SIG-M5 (cell line): ENCODE measurements at regions not wholly inside any gene's neighbourhood (a gene's known extent, or its start where the extent isn't known, plus 50 kb on each side); places are given as distances from the start of the nearest gene placed in this dataset.
"Not testable (repeated sequence)": the region's sequence is repeated elsewhere in the genome, so short reads cannot be mapped to it uniquely, and the experiment has no call there.

Source experiments
- DNase-seq: peaks from one replicate; lab custom pipeline; 2025; lab: John Stamatoyannopoulos, UW

GRCh38 chr6:121548131-121548530, 112.7 kb downstream of the GJA1 start:
- DNase-seq = no peak

GRCh38 chr6:121549736-121550135, 114.3 kb downstream of the GJA1 start:
- no peak for DNase-seq

DNA sequence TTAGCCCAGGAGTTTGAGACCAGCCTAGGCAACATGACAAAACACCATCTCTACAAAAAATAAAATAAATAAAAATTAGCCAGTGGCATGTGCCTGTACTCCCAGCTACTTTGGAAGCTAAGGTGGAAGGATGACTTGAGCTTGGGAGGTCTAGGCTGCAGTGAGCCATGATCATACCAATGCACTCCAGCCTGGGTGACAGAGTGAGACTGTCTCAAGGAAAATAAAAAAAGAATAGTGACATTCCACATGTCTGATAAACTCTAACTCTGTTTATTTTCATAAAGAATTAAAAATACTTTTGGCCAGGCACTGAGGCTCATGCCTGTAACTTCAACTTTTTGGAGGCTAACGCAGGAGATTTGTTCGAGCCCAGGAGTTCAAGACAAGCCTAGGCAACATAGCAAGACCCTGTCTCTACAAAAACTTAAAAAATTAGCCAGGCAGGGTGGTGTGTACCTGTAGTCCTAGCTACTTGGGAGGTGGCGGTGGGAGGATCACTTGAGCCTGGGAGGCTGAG, 115.1 kb downstream of the GJA1 start:
- DNase-seq = no peak

DNA sequence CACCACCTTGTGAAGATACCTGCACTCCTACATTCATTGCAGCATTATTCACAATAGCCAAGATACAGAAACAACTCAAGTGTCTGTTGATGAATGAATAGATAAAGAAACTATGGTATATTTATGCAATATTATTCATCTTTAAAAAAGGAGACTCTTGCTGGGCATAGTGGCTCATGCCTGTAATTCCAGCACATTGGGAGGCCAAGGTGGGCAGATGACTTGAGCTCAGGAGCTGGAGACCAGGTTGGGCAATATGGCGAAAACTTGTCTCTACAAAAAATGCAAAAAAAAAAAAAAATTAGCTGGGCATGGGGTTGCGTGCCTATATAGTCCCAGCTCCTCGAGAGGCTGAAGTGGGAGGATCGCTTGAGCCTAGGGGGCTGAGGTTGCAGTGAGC, 119.8 kb downstream of the GJA1 start:
- DNase-seq = no peak

DNA sequence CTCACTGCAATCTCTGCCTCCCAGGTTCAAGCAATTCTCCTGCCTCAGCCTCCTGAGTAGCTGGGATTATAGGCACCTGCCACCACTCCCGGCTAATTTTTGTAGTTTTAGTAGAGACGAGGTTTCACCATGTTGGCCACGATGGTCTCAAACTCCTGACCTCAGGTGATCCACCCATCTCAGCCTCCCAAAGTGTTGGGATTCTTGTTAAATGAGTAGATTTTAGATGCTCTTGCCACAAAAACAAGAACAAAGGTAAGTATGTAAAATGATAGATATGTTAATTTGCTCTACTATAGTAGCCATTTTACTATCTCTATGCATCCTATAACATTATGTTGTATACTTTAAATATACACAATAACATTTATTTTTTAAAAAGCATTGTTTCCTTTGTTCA, 120.7 kb downstream of the GJA1 start:
- not testable (repeated sequence) for DNase-seq

GRCh38 chr6:121557146-121557940, 121.9 kb downstream of the GJA1 start:
- DNase-seq = no peak

GRCh38 chr6:121559611-121560269, 124.3 kb downstream of the GJA1 start:
- no peak for DNase-seq

GRCh38 chr6:121560476-121560875, 125.0 kb downstream of the GJA1 start:
- DNase-seq = no peak

DNA sequence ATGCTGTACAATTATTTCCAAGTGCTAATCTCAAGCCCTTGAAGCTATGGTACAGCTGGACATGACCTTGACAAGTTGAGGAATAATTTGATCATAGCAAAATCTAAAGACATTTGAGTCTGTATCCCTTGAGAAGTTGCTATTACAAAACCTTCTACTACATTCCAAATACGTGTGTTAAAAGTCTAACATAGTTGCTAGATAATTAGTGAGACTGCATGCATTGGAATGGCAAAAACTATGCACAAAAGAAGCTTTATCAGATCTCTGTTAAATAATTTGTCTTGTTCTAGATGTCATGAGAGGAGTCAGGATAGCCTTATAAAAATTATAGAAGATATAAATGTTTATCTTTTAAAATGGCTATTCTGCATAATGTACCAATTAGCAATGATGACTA, 127.8 kb downstream of the GJA1 start:
- DNase-seq = no peak

DNA sequence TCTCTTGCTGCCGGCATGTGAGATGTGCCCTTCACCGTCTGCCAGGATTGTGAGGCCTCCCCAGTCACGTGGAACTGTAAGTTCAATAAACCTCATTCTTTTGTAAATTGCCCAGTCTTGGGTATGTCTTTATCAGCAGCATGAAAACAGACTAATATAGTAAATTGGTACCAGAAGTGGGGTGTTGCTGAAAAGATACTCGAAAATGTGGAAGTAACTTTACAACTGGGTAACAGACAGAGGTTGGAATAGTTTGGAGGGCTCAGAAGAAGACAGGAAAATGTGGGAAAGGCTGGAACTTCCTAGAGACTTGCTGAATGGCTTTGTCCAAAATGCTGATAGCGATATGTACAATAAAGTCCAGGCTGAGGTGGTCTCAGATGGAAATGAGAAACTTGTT, 129.1 kb downstream of the GJA1 start:
- DNase-seq = not testable (repeated sequence)

- no peak for DNase-seq
Observed at GRCh38 chr6:121571455-121571854, 136.0 kb downstream of the GJA1 start.

GRCh38 chr6:121573481-121573880, 138.0 kb downstream of the GJA1 start:
- no peak for DNase-seq

- no peak for DNase-seq
Observed at GRCh38 chr6:121578216-121578615, 142.8 kb downstream of the GJA1 start.

- no peak for DNase-seq
Observed at GRCh38 chr6:121579478-121579877, 144.0 kb downstream of the GJA1 start.

- DNase-seq = no peak
Observed at GRCh38 chr6:121581327-121581726, 145.9 kb downstream of the GJA1 start.

GRCh38 chr6:121582262-121582661, 146.8 kb downstream of the GJA1 start:
- no peak for DNase-seq

- DNase-seq = no peak
Observed at GRCh38 chr6:121584586-121585369, 149.3 kb downstream of the GJA1 start.

DNA sequence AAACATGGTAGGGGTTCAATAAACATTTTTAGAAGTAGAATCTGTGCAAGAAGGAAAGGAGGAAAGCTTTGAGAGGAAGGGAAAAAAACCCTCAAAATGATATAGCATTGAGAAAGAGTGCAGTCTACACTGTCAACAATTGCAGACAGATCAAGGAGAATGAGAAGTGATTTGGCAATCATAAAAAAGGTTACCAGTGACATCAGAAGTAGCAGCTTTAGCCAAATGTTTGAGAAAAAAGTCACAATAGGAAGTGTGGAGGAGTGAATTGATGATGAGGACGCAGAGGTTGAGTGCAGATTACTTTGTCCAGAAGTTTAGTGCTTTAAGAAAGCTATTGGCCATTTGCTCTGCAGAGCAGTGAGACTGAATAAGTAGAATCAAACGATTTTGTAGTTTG, 155.0 kb downstream of the GJA1 start:
- no peak for DNase-seq

DNA sequence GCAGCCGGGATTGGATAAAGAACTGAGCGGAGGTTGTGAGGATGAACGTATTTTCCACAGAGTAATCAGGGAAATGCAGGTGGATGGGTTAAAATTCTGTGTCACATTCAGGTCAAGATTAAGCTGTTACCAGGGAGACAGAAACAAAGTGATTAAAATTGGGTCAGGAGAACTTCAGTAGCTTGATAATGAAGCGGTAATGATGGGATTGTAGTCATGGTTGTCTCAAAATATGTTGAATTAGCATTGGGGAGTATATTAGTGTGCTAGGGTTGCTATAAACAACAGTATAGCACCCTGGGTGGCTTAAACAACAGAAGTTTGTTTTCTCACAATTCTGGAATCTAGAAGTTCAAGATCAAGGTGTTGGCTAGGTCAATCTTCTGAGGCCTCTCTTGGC, 155.5 kb downstream of the GJA1 start:
- DNase-seq = no peak

DNA sequence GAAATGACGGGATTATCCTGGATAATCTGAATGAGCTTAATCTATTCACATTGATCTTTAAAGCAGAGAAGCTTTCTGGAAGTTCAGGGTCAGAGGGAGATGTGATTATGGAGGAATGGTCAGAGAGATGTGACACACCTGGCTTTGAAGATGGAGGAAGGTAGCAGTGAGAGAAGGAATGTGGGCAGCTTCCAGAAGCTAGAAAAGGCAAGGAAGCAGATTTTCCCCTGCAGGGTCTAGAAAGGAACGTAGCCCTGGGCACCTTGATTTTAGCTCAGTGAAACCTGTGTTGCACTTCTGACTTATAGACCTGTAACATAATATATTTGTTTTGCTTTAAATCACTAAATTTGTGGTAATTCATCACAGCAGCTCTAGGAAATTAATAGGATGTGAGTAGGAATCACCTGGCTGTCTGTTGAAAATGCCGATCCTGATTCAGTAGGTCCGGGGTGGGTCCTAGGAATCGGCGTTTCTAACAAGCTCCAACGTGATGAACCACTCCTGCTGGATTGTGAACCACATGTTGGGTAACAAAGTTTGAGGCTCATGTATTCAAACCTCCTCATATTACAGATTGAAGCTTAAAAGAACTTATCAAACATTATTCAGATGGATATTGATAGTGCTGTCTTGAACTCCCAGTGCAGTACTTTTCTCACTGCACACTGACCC, 157.0 kb downstream of the GJA1 start:
- no peak for DNase-seq

GRCh38 chr6:121593011-121593641, 157.7 kb downstream of the GJA1 start:
- no peak for DNase-seq

- no peak for DNase-seq
Observed at GRCh38 chr6:121594053-121594452, 158.6 kb downstream of the GJA1 start.
